ENCODE measurements at regions not wholly inside any gene's neighbourhood (a gene's known extent, or its start where the extent isn't known, plus 50 kb on each side); places are given as distances from the start of the nearest gene placed in this dataset.

- TF ChIP-seq CTCF (IDR thresholded peaks at IDR 0.05), result no peak
- TF ChIP-seq POLR2A (IDR thresholded peaks at IDR 0.05), result no peak
Observed at GRCh38 chr1:187631984-187632383, 803.2 kb downstream of the PLA2G4A start.

All from sigmoid colon (tissue), 3 donors.